BLaER1 (cell line): ENCODE measurements at regions not wholly inside any gene's neighbourhood (a gene's known extent, or its start where the extent isn't known, plus 50 kb on each side); places are given as distances from the start of the nearest gene placed in this dataset.
"Not testable (repeated sequence)": the region's sequence is repeated elsewhere in the genome, so short reads cannot be mapped to it uniquely, and the experiment has no call there.

Source experiments
- H3K27ac ChIP-seq: shearing (Covaris generic); formaldehyde crosslinking; 2 replicates; pipeline ENCODE4 v1.8.1; 2022
- H3K27me3 ChIP-seq: shearing (Covaris generic); formaldehyde crosslinking; 2 replicates; pipeline ENCODE4 v1.8.1; 2022
- H3K36me3 ChIP-seq: shearing (Covaris generic); formaldehyde crosslinking; 2 replicates; pipeline ENCODE4 v1.8.1; 2022
- H3K4me1 ChIP-seq: shearing (Covaris generic); formaldehyde crosslinking; 2 replicates; pipeline ENCODE4 v1.8.1; 2022
- H3K4me2 ChIP-seq: shearing (Covaris generic); formaldehyde crosslinking; 2 replicates; pipeline ENCODE4 v1.8.1; 2022
- H3K4me3 ChIP-seq: shearing (Covaris generic); formaldehyde crosslinking; 2 replicates; pipeline ENCODE4 v1.8.1; 2022
- H3K9ac ChIP-seq: shearing (Covaris generic); formaldehyde crosslinking; 2 replicates; pipeline ENCODE4 v1.8.1; 2022
- H3K9me3 ChIP-seq: shearing (Covaris generic); formaldehyde crosslinking; 2 replicates; pipeline ENCODE4 v1.8.1; 2022
- H4K20me1 ChIP-seq: shearing (Covaris generic); formaldehyde crosslinking; 2 replicates; pipeline ENCODE4 v1.8.1; 2022

DNA sequence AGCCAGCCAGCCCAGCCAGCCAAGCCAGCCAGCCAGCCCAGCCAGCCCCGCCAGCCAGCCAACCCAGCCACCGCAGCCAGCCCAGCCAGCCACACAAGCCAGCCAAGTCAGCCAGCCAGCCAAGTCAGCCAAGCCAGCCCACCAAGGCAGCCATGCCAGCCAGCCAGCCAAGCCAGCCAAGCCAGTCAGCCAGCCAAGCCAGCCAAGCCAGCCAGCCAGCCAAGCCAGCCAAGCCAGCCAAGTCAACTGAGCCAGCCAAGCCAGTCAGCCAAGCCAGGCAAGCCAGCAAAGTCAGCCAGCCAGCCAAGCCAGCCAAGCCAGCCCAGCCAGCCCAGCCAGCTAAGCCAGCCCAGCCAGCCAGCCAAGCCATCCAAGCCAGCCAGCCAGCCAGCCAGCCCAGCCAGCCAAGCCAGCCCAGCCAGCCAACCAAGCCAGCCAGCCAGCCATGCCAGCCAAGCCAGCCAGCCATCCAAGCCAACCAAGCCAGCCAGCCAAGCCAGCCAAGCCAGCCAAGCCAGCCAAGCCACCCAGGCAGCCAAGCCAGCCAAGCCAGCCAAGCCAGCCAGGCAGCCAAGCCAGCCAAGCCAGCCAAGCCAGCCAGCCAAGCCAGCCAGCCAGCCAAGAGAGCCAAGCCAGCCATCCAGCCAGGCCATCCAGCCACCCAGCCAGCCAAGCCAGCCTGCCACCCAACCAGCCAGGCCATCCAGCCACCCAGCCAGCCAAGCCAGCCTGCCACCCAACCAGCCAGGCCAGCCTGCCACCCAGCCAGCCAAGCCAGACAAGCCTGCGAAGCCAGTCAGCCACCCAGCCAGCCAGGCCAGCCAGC is 329.9 kb upstream of the PLGLB2 start:
- not testable (repeated sequence) for H3K4me1 ChIP-seq, H3K27ac ChIP-seq, H3K4me3 ChIP-seq, H3K36me3 ChIP-seq, H3K4me2 ChIP-seq, H3K27me3 ChIP-seq, H4K20me1 ChIP-seq, H3K9ac ChIP-seq
- H3K9me3 ChIP-seq = peaks cover 35% of the 10 kb centered on the region

GRCh38 chr2:87418823-87419822 is 328.8 kb upstream of the PLGLB2 start:
- not testable (repeated sequence) for H3K4me3 ChIP-seq, H3K9ac ChIP-seq, H3K4me2 ChIP-seq, H4K20me1 ChIP-seq, H3K27ac ChIP-seq, H3K27me3 ChIP-seq, H3K36me3 ChIP-seq, H3K4me1 ChIP-seq
- H3K9me3 ChIP-seq = peaks cover 35% of the 10 kb centered on the region

DNA sequence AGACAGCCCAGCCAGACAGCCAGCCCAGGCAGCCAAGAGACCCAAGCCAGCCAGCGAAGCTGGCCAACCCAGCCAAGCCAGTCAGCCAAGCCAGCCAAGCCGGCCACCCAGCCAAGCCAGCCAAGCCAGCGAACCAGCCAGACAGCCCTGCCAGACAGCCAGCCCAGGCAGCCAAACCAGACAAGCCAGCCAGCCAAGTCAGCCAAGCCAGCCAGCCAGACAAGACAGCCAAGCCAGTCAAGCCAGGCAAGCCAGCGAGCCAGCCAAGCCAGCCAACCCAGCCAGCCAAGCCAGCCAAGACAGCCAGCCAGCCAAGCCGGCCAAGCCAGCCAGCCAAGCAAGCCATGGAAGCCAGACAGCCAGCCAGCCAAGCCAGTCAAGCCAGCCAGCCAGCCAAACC is 327.9 kb upstream of the PLGLB2 start:
- H3K4me3 ChIP-seq, H3K4me1 ChIP-seq, H3K27me3 ChIP-seq, H3K9ac ChIP-seq, H4K20me1 ChIP-seq, H3K4me2 ChIP-seq, H3K27ac ChIP-seq, H3K36me3 ChIP-seq: not testable (repeated sequence)
- peaks cover 27% of the 10 kb centered on the region for H3K9me3 ChIP-seq

DNA sequence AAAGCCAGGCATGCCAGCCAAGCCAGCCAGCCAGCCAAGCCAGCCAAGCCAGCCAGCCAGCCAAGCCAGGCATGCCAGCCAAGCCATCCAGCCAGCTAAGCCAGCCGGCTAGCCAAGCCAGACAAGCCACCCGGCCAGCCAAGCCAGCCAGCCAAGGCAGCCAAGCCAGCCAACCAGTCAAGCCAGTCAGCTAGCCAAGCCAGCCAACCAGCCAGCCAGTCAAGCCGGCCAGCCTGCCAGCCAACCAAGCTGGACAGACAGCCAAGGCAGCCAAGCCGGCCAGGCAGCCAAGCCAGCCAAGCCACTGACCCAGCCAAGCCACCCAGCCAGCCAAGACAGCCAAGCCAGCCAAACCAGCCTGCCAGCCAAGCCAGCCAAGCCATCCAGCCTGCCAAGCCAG is 326.9 kb upstream of the PLGLB2 start:
- not testable (repeated sequence) for H3K27ac ChIP-seq, H4K20me1 ChIP-seq, H3K4me1 ChIP-seq, H3K36me3 ChIP-seq, H3K27me3 ChIP-seq, H3K4me3 ChIP-seq, H3K9ac ChIP-seq, H3K4me2 ChIP-seq
- peaks cover 23% of the 10 kb centered on the region for H3K9me3 ChIP-seq

GRCh38 chr2:87423796-87424762 is 323.8 kb upstream of the PLGLB2 start:
- not testable (repeated sequence) for H3K9ac ChIP-seq, H3K4me2 ChIP-seq, H3K4me1 ChIP-seq, H3K27ac ChIP-seq, H4K20me1 ChIP-seq, H3K36me3 ChIP-seq, H3K9me3 ChIP-seq, H3K4me3 ChIP-seq, H3K27me3 ChIP-seq

DNA sequence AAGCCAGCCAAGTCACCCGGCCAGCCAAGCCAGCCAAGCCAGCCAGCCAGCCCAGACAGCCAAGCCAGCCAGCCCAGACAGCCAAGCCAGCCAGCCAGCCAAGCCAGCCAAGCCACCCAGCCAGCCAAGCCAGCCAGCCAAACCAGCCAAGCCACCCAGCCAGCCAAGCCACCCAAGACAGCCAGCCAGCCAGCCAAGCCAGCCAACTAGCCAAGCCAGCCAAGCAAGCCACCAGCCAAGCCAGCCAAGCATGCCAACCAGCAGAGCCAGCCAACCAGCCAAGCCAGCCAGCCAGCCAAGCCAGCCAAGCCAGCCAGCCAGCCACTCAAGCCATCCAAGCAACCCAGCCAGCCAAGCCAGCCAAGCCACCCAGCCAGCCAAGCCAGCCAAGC is 323.1 kb upstream of the PLGLB2 start:
- not testable (repeated sequence) for H3K27ac ChIP-seq, H3K36me3 ChIP-seq, H4K20me1 ChIP-seq, H3K4me3 ChIP-seq, H3K4me1 ChIP-seq, H3K4me2 ChIP-seq, H3K27me3 ChIP-seq, H3K9me3 ChIP-seq, H3K9ac ChIP-seq

DNA sequence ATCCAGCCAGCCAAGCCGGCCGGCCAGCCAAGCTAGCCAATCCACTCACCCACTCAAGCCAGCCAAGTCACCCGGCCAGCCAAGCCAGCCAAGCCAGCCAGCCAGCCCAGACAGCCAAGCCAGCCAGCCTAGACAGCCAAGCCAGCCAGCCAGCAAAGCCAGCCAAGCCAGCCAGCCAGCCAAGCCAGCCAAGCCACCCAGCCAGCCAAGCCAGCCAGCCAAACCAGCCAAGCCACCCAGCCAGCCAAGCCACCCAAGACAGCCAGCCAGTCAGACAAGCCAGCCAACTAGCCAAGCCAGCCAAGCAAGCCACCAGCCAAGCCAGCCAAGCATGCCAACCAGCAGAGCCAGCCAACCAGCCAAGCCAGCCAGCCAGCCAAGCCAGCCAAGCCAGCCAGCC is 322.7 kb upstream of the PLGLB2 start:
- not testable (repeated sequence) for H3K27ac ChIP-seq, H3K27me3 ChIP-seq

GRCh38 chr2:87425717-87426116 is 322.2 kb upstream of the PLGLB2 start:
- not testable (repeated sequence) for H3K27me3 ChIP-seq, H3K4me1 ChIP-seq, H3K4me3 ChIP-seq, H4K20me1 ChIP-seq, H3K36me3 ChIP-seq, H3K9ac ChIP-seq, H3K9me3 ChIP-seq, H3K27ac ChIP-seq, H3K4me2 ChIP-seq

More for the DNA sequence above, 322.7 kb upstream of the PLGLB2 start:
- H3K4me3 ChIP-seq, H4K20me1 ChIP-seq, H3K9me3 ChIP-seq, H3K36me3 ChIP-seq, H3K4me2 ChIP-seq, H3K9ac ChIP-seq, H3K4me1 ChIP-seq: not testable (repeated sequence)

- H3K9me3 ChIP-seq, H3K9ac ChIP-seq, H3K4me2 ChIP-seq, H3K27ac ChIP-seq, H3K36me3 ChIP-seq, H3K27me3 ChIP-seq, H3K4me3 ChIP-seq, H4K20me1 ChIP-seq, H3K4me1 ChIP-seq: not testable (repeated sequence)
Observed at GRCh38 chr2:87428452-87429130, 319.3 kb upstream of the PLGLB2 start.

- H3K9me3 ChIP-seq, H3K4me3 ChIP-seq, H3K4me1 ChIP-seq, H3K9ac ChIP-seq, H3K36me3 ChIP-seq, H3K4me2 ChIP-seq, H4K20me1 ChIP-seq, H3K27ac ChIP-seq, H3K27me3 ChIP-seq: not testable (repeated sequence)
Observed at GRCh38 chr2:87429206-87429930, 318.5 kb upstream of the PLGLB2 start.

DNA sequence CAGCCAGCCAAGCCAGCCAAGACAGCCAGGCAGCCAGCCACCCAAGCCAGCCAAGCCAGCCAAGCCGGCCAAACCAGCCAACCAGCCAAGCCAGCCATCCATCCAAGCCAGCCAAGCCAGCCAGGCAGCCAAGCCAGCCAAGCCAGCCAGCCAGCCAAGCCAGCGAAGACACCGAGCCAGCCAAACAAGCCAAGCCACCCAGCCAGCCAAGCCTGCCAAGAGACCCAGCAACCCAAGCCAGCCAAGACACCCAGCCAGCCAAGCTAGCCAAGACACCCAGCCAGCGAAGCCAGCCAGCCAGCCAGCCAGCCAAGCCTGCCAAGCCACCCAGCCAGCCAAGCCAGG is 318.0 kb upstream of the PLGLB2 start:
- H3K27me3 ChIP-seq, H3K4me2 ChIP-seq, H3K4me1 ChIP-seq, H3K9ac ChIP-seq, H4K20me1 ChIP-seq, H3K4me3 ChIP-seq, H3K9me3 ChIP-seq, H3K27ac ChIP-seq, H3K36me3 ChIP-seq: not testable (repeated sequence)

DNA sequence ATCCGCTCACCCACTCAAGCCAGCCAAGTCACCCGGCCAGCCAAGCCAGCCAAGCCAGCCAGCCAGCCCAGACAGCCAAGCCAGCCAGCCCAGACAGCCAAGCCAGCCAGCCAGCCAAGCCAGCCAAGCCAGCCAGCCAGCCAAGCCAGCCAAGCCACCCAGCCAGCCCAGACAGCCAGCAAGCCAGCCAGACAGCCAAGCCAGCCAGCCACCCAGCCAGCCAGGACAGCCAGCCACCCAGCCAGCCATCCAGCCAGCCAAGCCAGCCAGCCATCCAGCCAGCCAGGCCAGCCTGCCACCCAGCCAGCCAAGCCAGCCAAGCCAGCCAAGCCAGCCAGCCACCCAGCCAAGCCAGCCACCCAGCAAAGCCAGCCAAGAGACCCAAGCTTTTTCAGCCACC is 316.8 kb upstream of the PLGLB2 start:
- H3K4me2 ChIP-seq, H3K27me3 ChIP-seq, H3K36me3 ChIP-seq, H3K27ac ChIP-seq, H4K20me1 ChIP-seq, H3K4me1 ChIP-seq, H3K9me3 ChIP-seq, H3K4me3 ChIP-seq, H3K9ac ChIP-seq: not testable (repeated sequence)
